ENCODE measurements at regions not wholly inside any gene's neighbourhood (a gene's known extent, or its start where the extent isn't known, plus 50 kb on each side); places are given as distances from the start of the nearest gene placed in this dataset.

DNA sequence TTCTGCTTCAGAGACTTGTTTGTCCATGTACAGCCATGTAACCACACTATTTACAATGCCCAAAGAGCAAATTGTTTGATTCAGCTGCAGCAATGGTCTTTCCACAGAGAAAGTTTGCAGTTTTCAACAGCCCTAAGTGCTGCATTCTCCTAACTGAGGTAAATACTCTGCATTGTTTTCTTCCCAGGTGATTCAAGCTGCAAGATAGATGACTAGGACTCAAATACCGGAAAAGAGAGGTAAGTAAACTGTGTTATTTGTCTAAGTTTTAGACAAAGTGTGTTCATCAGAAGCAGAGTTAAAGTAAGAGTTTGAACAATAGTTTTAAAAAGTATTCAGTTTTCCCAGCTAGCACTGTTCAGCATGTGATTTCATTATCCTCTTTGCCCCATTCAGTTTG is 1046.7 kb upstream of the C9orf72 start:
- TF ChIP-seq, protein P1, sequence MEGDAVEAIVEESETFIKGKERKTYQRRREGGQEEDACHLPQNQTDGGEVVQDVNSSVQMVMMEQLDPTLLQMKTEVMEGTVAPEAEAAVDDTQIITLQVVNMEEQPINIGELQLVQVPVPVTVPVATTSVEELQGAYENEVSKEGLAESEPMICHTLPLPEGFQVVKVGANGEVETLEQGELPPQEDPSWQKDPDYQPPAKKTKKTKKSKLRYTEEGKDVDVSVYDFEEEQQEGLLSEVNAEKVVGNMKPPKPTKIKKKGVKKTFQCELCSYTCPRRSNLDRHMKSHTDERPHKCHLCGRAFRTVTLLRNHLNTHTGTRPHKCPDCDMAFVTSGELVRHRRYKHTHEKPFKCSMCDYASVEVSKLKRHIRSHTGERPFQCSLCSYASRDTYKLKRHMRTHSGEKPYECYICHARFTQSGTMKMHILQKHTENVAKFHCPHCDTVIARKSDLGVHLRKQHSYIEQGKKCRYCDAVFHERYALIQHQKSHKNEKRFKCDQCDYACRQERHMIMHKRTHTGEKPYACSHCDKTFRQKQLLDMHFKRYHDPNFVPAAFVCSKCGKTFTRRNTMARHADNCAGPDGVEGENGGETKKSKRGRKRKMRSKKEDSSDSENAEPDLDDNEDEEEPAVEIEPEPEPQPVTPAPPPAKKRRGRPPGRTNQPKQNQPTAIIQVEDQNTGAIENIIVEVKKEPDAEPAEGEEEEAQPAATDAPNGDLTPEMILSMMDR (IDR thresholded peaks at IDR 0.05): no peak
- TF ChIP-seq POLR2A (IDR thresholded peaks at IDR 0.05): no peak

Measured in thyroid gland (tissue), 4 donors.